KMS-11 (cell line): ENCODE measurements at regions not wholly inside any gene's neighbourhood (a gene's known extent, or its start where the extent isn't known, plus 50 kb on each side); places are given as distances from the start of the nearest gene placed in this dataset.

Experiments
- H2AFZ ChIP-seq: fragments of 200-600 bp; sonication (generic); 2 replicates; pipeline ENCODE4 v1.6.1; 2016; ENCODE audit warnings: antibody characterized with exemption, mixed run types, low read depth
- H3K27ac ChIP-seq: fragments of 200-600 bp; sonication (generic); 2 replicates; pipeline ENCODE4 v1.6.1; 2016; ENCODE audit warnings: mild to moderate bottlenecking, mixed run types
- H3K27me3 ChIP-seq: fragments of 200-600 bp; sonication (generic); 2 replicates; pipeline ENCODE4 v1.6.1; 2017; ENCODE audit warnings: mild to moderate bottlenecking, low read depth, mixed run types, moderate library complexity; ENCODE audit not compliant: insufficient read depth
- H3K36me3 ChIP-seq: fragments of 200-600 bp; sonication (generic); 2 replicates; pipeline ENCODE4 v1.6.1; 2017; ENCODE audit warnings: mild to moderate bottlenecking, mixed run types; ENCODE audit not compliant: insufficient read depth
- H3K4me1 ChIP-seq: fragments of 200-600 bp; sonication (generic); 2 replicates; pipeline ENCODE4 v1.6.1; 2016; ENCODE audit warnings: mild to moderate bottlenecking, low read depth, mixed run types; ENCODE audit not compliant: poor library complexity, severe bottlenecking
- H3K4me2 ChIP-seq: fragments of 200-600 bp; sonication (generic); 2 replicates; pipeline ENCODE4 v1.7.0; 2016; ENCODE audit warnings: mild to moderate bottlenecking, mixed run types
- H3K4me3 ChIP-seq: fragments of 200-600 bp; sonication (generic); IDR thresholded peaks from 2 replicates; pipeline ENCODE4 v1.6.1; 2017; ENCODE audit warnings: low read depth, low read length, mixed read lengths; ENCODE audit not compliant: insufficient read depth
- H3K79me2 ChIP-seq: fragments of 200-600 bp; sonication (generic); 2 replicates; pipeline ENCODE4 v1.6.1; 2016; ENCODE audit warnings: low read depth, mixed run types; ENCODE audit not compliant: insufficient read depth
- H3K9ac ChIP-seq: fragments of 200-600 bp; sonication (generic); 2 replicates; pipeline ENCODE4 v1.6.1; 2016; ENCODE audit warnings: mild to moderate bottlenecking, mixed run types
- H4K20me1 ChIP-seq: fragments of 200-600 bp; sonication (generic); 2 replicates; pipeline ENCODE4 v1.6.1; 2016; ENCODE audit warnings: mild to moderate bottlenecking, mixed run types; ENCODE audit not compliant: insufficient read depth
- CTCF ChIP-seq: fragments of 200-600 bp; sonication (generic); conservative IDR thresholded peaks from 2 replicates; pipeline ENCODE4 v1.6.1; 2017; ENCODE audit warnings: low read depth, mild to moderate bottlenecking, antibody characterized with exemption, low read length, moderate library complexity, mixed read lengths

GRCh38 chr11:115780646-115781362, 276.6 kb upstream of the CADM1 start:
- Histone ChIP-seq H3K4me1 (no peaks in the 10 kb centered on the region), H3K27me3 (no peaks in the 10 kb centered on the region), H3K79me2 (no peaks in the 10 kb centered on the region), H3K27ac (no peak overlapping the region), H3K4me3 (no peak overlapping the region), H3K9ac (no peak overlapping the region), H3K36me3 (no peaks in the 10 kb centered on the region), H4K20me1 (no peaks in the 10 kb centered on the region), H2AFZ (no peak overlapping the region), H3K4me2 (no peak overlapping the region)
- no peak for TF ChIP-seq CTCF

GRCh38 chr11:115778928-115779650, 274.9 kb upstream of the CADM1 start:
- H3K27ac ChIP-seq = no peak overlapping the region
- no peak overlapping the region for H3K4me3 ChIP-seq
- no peak overlapping the region for H3K9ac ChIP-seq
- H3K36me3 ChIP-seq = no peaks in the 10 kb centered on the region
- H4K20me1 ChIP-seq = no peaks in the 10 kb centered on the region
- H3K27me3 ChIP-seq = no peaks in the 10 kb centered on the region
- no peaks in the 10 kb centered on the region for H3K79me2 ChIP-seq
- H2AFZ ChIP-seq = no peak overlapping the region
- no peak for TF ChIP-seq CTCF
- H3K4me2 ChIP-seq = no peak overlapping the region
- no peaks in the 10 kb centered on the region for H3K4me1 ChIP-seq

- no peaks in the 10 kb centered on the region for H4K20me1 ChIP-seq
- no peak overlapping the region for H3K4me2 ChIP-seq
- H3K36me3 ChIP-seq = no peaks in the 10 kb centered on the region
- no peak overlapping the region for H2AFZ ChIP-seq
- H3K9ac ChIP-seq = no peak overlapping the region
- no peaks in the 10 kb centered on the region for H3K79me2 ChIP-seq
- H3K4me1 ChIP-seq = no peaks in the 10 kb centered on the region
- H3K27me3 ChIP-seq = no peaks in the 10 kb centered on the region
- TF ChIP-seq CTCF = no peak
- H3K4me3 ChIP-seq = no peak overlapping the region
- no peak overlapping the region for H3K27ac ChIP-seq
These were observed 272.7 kb upstream of the CADM1 start for GRCh38 chr11:115776916-115777315.

GRCh38 chr11:115775846-115776245, 271.6 kb upstream of the CADM1 start:
- H3K79me2 ChIP-seq = no peaks in the 10 kb centered on the region
- no peaks in the 10 kb centered on the region for H4K20me1 ChIP-seq
- no peak for TF ChIP-seq CTCF
- H3K4me3 ChIP-seq = no peak overlapping the region
- no peaks in the 10 kb centered on the region for H3K4me1 ChIP-seq
- no peaks in the 10 kb centered on the region for H3K36me3 ChIP-seq
- H2AFZ ChIP-seq = no peak overlapping the region
- no peak overlapping the region for H3K4me2 ChIP-seq
- no peaks in the 10 kb centered on the region for H3K27me3 ChIP-seq
- H3K27ac ChIP-seq = no peak overlapping the region
- H3K9ac ChIP-seq = no peak overlapping the region
